SK-N-MC (cell line): ENCODE measurements at regions not wholly inside any gene's neighbourhood (a gene's known extent, or its start where the extent isn't known, plus 50 kb on each side); places are given as distances from the start of the nearest gene placed in this dataset.
"Not testable (repeated sequence)": the region's sequence is repeated elsewhere in the genome, so short reads cannot be mapped to it uniquely, and the experiment has no call there.

Experiments used
- EZH2 ChIP-seq: fragments of 200-600 bp; sonication (generic); IDR thresholded peaks from one replicate; pipeline ENCODE4 v1.6.1; 2017; ENCODE audit warnings: antibody characterized with exemption
- POLR2AphosphoS5 ChIP-seq: IDR thresholded peaks from 2 replicates; pipeline ENCODE4 v1.6.1; 2012; ENCODE audit warnings: mild to moderate bottlenecking, low read depth, low read length, borderline replicate concordance

DNA sequence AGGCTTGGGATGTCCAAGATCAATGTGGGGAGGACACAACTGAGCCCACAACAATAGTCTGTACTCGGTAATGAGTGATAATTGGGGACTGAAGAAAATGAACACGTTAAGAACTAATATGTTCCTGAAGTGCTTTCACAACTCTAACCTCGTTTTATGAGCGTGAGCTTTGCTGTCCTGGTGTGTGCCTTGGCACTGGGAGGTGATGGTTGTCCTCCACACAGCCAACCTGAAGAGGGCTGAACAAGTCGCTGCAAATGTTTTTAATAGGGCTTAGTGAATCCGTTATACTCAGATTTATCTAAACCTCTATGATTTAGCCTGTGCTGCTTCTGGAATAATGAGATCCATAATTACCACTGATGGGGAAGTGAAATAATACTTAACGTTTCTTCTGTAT lies 76.5 kb upstream of the PZP start:
- not testable (repeated sequence) for TF ChIP-seq EZH2, POLR2AphosphoS5
